NT2/D1 (cell line): ENCODE measurements at regions not wholly inside any gene's neighbourhood (a gene's known extent, or its start where the extent isn't known, plus 50 kb on each side); places are given as distances from the start of the nearest gene placed in this dataset.

Experiments used
- YY1 ChIP-seq: IDR thresholded peaks from 2 replicates; pipeline ENCODE4 v1.6.1; 2011; ENCODE audit not compliant: insufficient read length, insufficient read depth
- ZNF274 ChIP-seq: IDR thresholded peaks from 2 replicates; pipeline ENCODE4 v1.6.1; 2011; ENCODE audit warnings: mild to moderate bottlenecking, low read depth, low read length

DNA sequence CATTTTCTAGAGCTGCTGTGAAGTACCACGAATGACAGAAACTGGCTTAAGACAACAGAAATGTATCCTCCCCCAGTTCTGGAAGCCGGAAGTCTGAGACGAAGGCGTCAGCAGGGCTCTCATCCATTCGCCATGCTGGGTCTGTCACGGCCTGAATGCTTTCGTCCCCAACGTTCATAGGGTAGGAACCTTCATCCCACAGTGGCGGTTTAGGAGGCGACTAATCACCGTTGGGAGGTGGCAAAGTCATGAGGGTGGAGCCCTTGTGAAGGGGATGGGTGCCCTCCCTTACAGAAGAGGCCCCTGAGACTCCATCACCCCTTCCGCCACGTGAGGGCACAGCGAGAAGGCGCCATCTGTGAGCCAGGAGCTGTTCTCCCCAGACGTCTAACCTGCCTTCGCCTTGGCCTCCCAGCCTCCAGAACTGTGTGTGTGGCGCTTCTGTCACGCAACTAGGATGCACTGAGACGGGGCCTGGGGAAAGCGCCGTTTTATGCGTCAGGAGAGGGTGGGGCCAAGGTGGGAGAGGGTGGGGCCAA is 250.3 kb downstream of the TTLL2 start:
- TF ChIP-seq YY1: no peak
- TF ChIP-seq ZNF274: no peak
